ENCODE measurements at regions not wholly inside any gene's neighbourhood (a gene's known extent, or its start where the extent isn't known, plus 50 kb on each side); places are given as distances from the start of the nearest gene placed in this dataset.

DNA sequence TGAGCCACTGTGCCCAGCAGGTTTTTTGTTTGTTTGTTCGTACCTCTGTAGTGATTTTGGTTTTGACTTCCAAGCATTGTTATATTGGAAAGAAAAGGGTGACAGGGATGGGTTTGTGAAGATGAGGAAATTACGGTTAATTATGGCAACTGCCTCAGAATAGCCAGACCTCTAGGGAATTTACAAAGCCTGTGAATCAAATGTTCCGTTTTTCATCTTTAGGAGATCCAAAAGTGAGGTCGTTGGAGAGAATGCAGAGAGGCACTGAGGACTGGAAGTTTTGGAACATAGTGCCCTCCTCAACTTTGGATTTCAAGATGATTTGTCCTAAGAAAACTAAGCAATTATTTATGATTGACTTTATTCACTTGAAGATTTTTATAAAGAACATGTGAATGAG, 54.5 kb upstream of the EVL start:
- no peaks in the 10 kb centered on the region for H3K9me3 ChIP-seq
- no peak for TF ChIP-seq CTCF (IDR thresholded peaks at IDR 0.05)

DNA sequence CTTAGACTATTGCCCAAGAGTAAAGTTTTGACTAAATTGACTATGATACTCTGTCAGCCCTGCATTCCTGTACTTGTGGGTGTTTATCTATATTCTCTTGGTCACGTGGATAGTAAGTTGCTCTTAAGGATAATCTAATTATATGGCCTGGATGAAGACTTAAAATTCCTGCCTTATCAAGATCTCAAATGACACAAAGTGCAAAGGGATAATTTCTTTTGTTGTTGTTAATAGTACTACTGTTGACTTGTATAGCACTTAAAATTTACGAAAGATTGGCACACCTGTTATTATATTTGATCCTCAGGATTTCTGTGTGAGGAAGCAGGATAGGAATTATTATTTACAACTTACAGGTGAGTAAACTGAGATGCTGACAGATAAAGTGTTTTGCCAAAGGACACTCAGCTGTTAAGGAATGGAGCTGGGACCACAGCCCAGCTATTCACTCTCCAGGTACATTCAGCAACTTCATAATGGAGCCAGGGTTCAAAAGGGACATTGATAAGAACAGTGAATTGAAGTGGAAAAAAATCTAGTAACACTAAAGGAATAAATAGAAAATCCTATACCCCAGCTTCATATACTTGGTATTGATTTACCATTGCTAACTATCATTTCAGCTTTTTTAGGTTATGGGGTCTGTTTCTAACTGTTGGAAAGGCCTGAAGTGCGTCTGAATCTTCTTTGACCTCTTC, 53.4 kb upstream of the EVL start:
- no peak overlapping the region for H3K27ac ChIP-seq
- H3K4me1 ChIP-seq (ENCODE audit: control insufficient read depth in 1 of 2, insufficient read depth in 1 of 2, low read depth in 1 of 2, low read length in 1 of 2): no peaks in the 10 kb centered on the region
- TF ChIP-seq CTCF (IDR thresholded peaks at IDR 0.05): no peak
- peaks cover 15% of the 10 kb centered on the region for H3K27me3 ChIP-seq
- no peaks in the 10 kb centered on the region for H3K36me3 ChIP-seq
- no peaks in the 10 kb centered on the region for H3K9me3 ChIP-seq
- no peak overlapping the region for H3K4me3 ChIP-seq (ENCODE audit: low read depth in 1 of 2, low read length in 1 of 2)

More for the DNA sequence above, 54.5 kb upstream of the EVL start:
- H3K27me3 ChIP-seq: peaks cover 15% of the 10 kb centered on the region
- no peak overlapping the region for H3K27ac ChIP-seq
- H3K4me3 ChIP-seq (ENCODE audit: low read depth in 1 of 2, low read length in 1 of 2): no peak overlapping the region
- no peaks in the 10 kb centered on the region for H3K36me3 ChIP-seq
- no peaks in the 10 kb centered on the region for H3K4me1 ChIP-seq (ENCODE audit: control insufficient read depth in 1 of 2, insufficient read depth in 1 of 2, low read depth in 1 of 2, low read length in 1 of 2)

GRCh38 chr14:100012478-100013327, 52.5 kb upstream of the EVL start:
- Histone ChIP-seq H3K36me3 (no peaks in the 10 kb centered on the region), H3K27ac (no peak overlapping the region), H3K4me3 (ENCODE audit: low read depth in 1 of 2, low read length in 1 of 2) (no peak overlapping the region), H3K27me3 (peaks cover 8% of the 10 kb centered on the region), H3K4me1 (ENCODE audit: control insufficient read depth in 1 of 2, insufficient read depth in 1 of 2, low read depth in 1 of 2, low read length in 1 of 2) (no peaks in the 10 kb centered on the region), H3K9me3 (no peaks in the 10 kb centered on the region)
- TF ChIP-seq CTCF (IDR thresholded peaks at IDR 0.05): no peak

DNA sequence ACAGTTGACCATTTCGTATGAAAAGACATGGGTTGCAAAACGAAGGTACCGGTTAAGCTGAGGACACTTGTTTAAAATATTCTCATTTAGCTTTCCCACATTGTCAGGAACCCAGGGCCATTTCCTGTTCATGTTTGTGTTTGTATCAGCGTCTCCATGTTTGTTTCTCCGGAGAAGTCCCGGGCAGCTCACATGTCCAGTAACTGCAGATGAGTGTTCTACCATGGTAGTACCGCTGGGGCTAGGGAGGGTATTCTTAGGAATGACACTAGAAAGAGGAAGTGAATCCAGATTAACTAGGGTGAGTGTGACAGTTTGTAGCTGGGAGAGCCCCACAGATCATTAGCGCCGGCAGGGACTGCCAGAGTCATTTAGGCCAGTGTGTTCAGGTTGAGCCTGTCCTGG, 50.0 kb upstream of the EVL start:
- Histone ChIP-seq H3K4me3 (ENCODE audit: low read depth in 1 of 2, low read length in 1 of 2) (no peak overlapping the region), H3K27me3 (no peaks in the 10 kb centered on the region), H3K4me1 (ENCODE audit: control insufficient read depth in 1 of 2, insufficient read depth in 1 of 2, low read depth in 1 of 2, low read length in 1 of 2) (no peaks in the 10 kb centered on the region), H3K27ac (no peak overlapping the region), H3K9me3 (no peaks in the 10 kb centered on the region), H3K36me3 (no peaks in the 10 kb centered on the region)
- TF ChIP-seq CTCF (IDR thresholded peaks at IDR 0.05): no peak
